ENCODE measurements at regions not wholly inside any gene's neighbourhood (a gene's known extent, or its start where the extent isn't known, plus 50 kb on each side); places are given as distances from the start of the nearest gene placed in this dataset.

- Histone ChIP-seq H2BK12ac (ENCODE audit: low read depth, low read length) (no peak overlapping the region), H3K14ac (ENCODE audit: insufficient read length) (no peak overlapping the region), H3K4ac (replicated peaks; ENCODE audit: insufficient read length, low read depth, low read length) (no peak overlapping the region), H3K27me3 (replicated peaks in 1 of 4; ENCODE audit: control insufficient read depth in 3 of 4, extremely low read depth in 1 of 4, insufficient read depth in 3 of 4, low read length in 3 of 4) (no peaks in the 10 kb centered on the region; a peak in 2 of 7 replicates), H4K20me1 (replicated peaks in 1 of 2; ENCODE audit: control insufficient read depth in 1 of 2, insufficient read depth in 2 of 2, low read length in 2 of 2) (no peaks in the 10 kb centered on the region), H2AFZ (ENCODE audit: low read length) (no peak overlapping the region), H3K4me1 (replicated peaks in 1 of 4; ENCODE audit: control insufficient read depth in 3 of 4, insufficient read depth in 4 of 4, low read length in 3 of 4) (no peaks in the 10 kb centered on the region), H4K8ac (ENCODE audit: extremely low read depth, insufficient read depth, low read length) (no peak overlapping the region), H2BK5ac (ENCODE audit: low read depth, low read length) (no peak overlapping the region), H3K23me2 (ENCODE audit: low read depth, low read length) (no peaks in the 10 kb centered on the region), H2BK15ac (ENCODE audit: low read length) (no peak overlapping the region), H3K9me3 (ENCODE audit: insufficient read depth in 2 of 2, low read depth in 1 of 2, low read length in 1 of 2) (peaks cover 7 to 15% of the 10 kb centered on the region in 2 experiments; a peak in 3 of 4 replicates), H3K36me3 (ENCODE audit: control insufficient read depth in 2 of 4, insufficient read depth in 4 of 4, low read length in 3 of 4) (no peaks in the 10 kb centered on the region), H2BK120ac (replicated peaks; ENCODE audit: low read depth, low read length) (no peak overlapping the region), H3K23ac (ENCODE audit: insufficient read length) (no peak overlapping the region), H3K4me2 (ENCODE audit: insufficient read depth in 1 of 2, low read depth in 2 of 2, low read length in 2 of 2) (no peak overlapping the region; a peak in 1 of 4 replicates), H3K4me3 (ENCODE audit: extremely low read depth in 1 of 4, insufficient read depth in 2 of 4, low read depth in 3 of 4, low read length in 4 of 4) (no peak overlapping the region), H3K18ac (ENCODE audit: extremely low read depth, low read length) (no peak overlapping the region; the same call in 1 of the 2 replicates), H2AK5ac (ENCODE audit: low read depth, low read length) (no peak overlapping the region), H3K79me1 (ENCODE audit: low read depth, low read length) (no peaks in the 10 kb centered on the region), H3K56ac (replicated peaks; ENCODE audit: insufficient read length, low read depth, low read length) (no peak overlapping the region), H3K79me2 (ENCODE audit: control insufficient read depth in 1 of 2, insufficient read depth in 2 of 2, low read length in 2 of 2) (no peaks in the 10 kb centered on the region), H3K9ac (replicated peaks in 1 of 4; ENCODE audit: extremely low read depth in 1 of 4, low read depth in 3 of 4, low read length in 3 of 4) (no peak overlapping the region), H2BK20ac (ENCODE audit: low read length) (no peak overlapping the region), H3K27ac (ENCODE audit: low read depth, low read length) (no peak overlapping the region), H4K5ac (ENCODE audit: insufficient read length, low read depth, low read length) (no peak overlapping the region), H4K91ac (replicated peaks; ENCODE audit: insufficient read length, low read length) (no peak overlapping the region)
- DNase-seq (ENCODE audit: low read depth in 1 of 2, low spot score in 2 of 2), result no peak
- WGBS, 2 experiments (ENCODE audit: extremely low coverage in 1 of 2, insufficient coverage in 1 of 2, insufficient read length in 1 of 2, insufficient replicate concordance in 2 of 2, low coverage in 1 of 2, low lambda C conversion rate in 2 of 2, missing lambda C conversion rate in 1 of 2), result 82% methylated on average over 6 of the region's 6 CpGs; no CpG with 5 or more reads in 1 of the 2 experiments
- ChIA-PET POLR2A (ENCODE audit: partially characterized antibody) (no interaction called here), CTCF (ENCODE audit: partially characterized antibody) (interaction anchor here (0.6 to 1.5 kb wide), 3 partner anchors 17 to 195 kb away, joined by 3 to 5 read pairs (median 3); no protein-coding TSS in a partner anchor)
- no peak for FAIRE-seq
- TF ChIP-seq SP4 (IDR thresholded peaks at IDR 0.05; ENCODE audit: low read length) (no peak), CBX8 (IDR thresholded peaks at IDR 0.05; ENCODE audit: borderline replicate concordance, low read depth, low read length) (no peak), TAF7 (optimal IDR thresholded peaks at IDR 0.05; ENCODE audit: borderline replicate concordance, low read depth, low read length) (no peak), ATF3 (IDR thresholded peaks at IDR 0.05; ENCODE audit: insufficient read depth, low read depth, low read length) (no peak), BACH1 (IDR thresholded peaks at IDR 0.05; ENCODE audit: low read length) (no peak), BCL11A (IDR thresholded peaks at IDR 0.05; ENCODE audit: low read depth in 2 of 2, low read length in 2 of 2) (no peak), BRCA1 (IDR thresholded peaks at IDR 0.05; ENCODE audit: low read depth, low read length) (no peak), USF2 (IDR thresholded peaks at IDR 0.05; ENCODE audit: low read length) (no peak), KDM5A (IDR thresholded peaks at IDR 0.05; ENCODE audit: low read length) (no peak), EZH2 (IDR thresholded peaks at IDR 0.05; ENCODE audit: low read depth, low read length, severe bottlenecking) (no peak), SIX5 (IDR thresholded peaks at IDR 0.05; ENCODE audit: low read depth, low read length) (no peak), SRF (IDR thresholded peaks at IDR 0.05; ENCODE audit: low read depth, low read length) (no peak), SAP30 (IDR thresholded peaks at IDR 0.05; ENCODE audit: insufficient read depth, insufficient replicate concordance, low read length) (no peak)
These were observed 449.1 kb downstream of the MN1 start for GRCh38 chr22:27352426-27352825.

All from H1 (cell line).